ENCODE measurements at regions not wholly inside any gene's neighbourhood (a gene's known extent, or its start where the extent isn't known, plus 50 kb on each side); places are given as distances from the start of the nearest gene placed in this dataset.

DNA sequence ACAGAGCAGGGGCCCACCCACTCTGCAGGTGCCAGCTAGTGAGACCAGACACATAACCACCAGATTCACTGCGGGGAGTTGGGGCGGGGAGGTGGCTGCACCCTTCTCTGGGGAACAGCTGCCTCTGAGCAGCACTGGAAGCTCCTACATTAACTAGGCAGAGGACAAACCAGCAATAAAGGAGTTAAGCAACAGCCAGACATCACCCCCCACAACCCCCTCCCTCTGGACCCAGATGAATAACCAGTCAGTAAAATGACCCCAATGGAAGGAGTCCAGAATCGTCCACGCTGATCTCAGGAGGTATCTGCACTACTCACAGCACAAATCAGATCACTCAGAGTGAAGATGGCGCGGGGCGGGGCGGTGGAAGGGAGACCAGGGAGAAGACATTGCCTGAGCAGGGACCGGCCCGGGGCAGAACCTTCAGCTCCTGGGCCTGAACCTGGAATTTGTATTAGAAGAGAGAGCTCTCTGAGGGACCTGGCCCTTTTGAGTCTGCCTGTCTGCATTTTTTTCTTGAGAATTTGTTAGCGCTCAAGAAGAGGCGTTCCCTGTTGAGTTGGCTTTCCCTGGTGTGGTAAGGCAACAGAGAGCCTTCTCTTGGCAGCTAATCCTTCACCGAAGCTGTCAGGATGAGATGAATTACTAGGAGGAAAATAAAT, 125.5 kb upstream of the NCAM1 start:
- TF ChIP-seq, protein P1, sequence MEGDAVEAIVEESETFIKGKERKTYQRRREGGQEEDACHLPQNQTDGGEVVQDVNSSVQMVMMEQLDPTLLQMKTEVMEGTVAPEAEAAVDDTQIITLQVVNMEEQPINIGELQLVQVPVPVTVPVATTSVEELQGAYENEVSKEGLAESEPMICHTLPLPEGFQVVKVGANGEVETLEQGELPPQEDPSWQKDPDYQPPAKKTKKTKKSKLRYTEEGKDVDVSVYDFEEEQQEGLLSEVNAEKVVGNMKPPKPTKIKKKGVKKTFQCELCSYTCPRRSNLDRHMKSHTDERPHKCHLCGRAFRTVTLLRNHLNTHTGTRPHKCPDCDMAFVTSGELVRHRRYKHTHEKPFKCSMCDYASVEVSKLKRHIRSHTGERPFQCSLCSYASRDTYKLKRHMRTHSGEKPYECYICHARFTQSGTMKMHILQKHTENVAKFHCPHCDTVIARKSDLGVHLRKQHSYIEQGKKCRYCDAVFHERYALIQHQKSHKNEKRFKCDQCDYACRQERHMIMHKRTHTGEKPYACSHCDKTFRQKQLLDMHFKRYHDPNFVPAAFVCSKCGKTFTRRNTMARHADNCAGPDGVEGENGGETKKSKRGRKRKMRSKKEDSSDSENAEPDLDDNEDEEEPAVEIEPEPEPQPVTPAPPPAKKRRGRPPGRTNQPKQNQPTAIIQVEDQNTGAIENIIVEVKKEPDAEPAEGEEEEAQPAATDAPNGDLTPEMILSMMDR (IDR thresholded peaks at IDR 0.05) = no peak
- no peak for TF ChIP-seq POLR2A (IDR thresholded peaks at IDR 0.05)
